LNCaP clone FGC (cell line): ENCODE measurements at regions not wholly inside any gene's neighbourhood (a gene's known extent, or its start where the extent isn't known, plus 50 kb on each side); places are given as distances from the start of the nearest gene placed in this dataset.

Experiments
- DNase-seq: peaks from one replicate; pipeline ENCODE4 v3.0.0-alpha.2; 2011; ENCODE audit warnings: low read depth
- H3K4me3 ChIP-seq: 2 replicates; pipeline ENCODE4 v1.5.1; 2011; ENCODE audit warnings: mild to moderate bottlenecking, low read depth, low read length, control low read depth
- TF ChIP-seq, protein P1 (sequence below): IDR thresholded peaks from 2 replicates; pipeline ENCODE4 v1.5.1; 2012; ENCODE audit warnings: mild to moderate bottlenecking; ENCODE audit not compliant: control insufficient read depth, insufficient read depth; ENCODE audit errors: extremely low read depth

- no peak overlapping the region for H3K4me3 ChIP-seq
- TF ChIP-seq, protein P1, sequence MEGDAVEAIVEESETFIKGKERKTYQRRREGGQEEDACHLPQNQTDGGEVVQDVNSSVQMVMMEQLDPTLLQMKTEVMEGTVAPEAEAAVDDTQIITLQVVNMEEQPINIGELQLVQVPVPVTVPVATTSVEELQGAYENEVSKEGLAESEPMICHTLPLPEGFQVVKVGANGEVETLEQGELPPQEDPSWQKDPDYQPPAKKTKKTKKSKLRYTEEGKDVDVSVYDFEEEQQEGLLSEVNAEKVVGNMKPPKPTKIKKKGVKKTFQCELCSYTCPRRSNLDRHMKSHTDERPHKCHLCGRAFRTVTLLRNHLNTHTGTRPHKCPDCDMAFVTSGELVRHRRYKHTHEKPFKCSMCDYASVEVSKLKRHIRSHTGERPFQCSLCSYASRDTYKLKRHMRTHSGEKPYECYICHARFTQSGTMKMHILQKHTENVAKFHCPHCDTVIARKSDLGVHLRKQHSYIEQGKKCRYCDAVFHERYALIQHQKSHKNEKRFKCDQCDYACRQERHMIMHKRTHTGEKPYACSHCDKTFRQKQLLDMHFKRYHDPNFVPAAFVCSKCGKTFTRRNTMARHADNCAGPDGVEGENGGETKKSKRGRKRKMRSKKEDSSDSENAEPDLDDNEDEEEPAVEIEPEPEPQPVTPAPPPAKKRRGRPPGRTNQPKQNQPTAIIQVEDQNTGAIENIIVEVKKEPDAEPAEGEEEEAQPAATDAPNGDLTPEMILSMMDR: no peak
- no peak for DNase-seq
These were observed 53.6 kb upstream of the GRK3 start for GRCh38 chr22:25510876-25511275.

DNA sequence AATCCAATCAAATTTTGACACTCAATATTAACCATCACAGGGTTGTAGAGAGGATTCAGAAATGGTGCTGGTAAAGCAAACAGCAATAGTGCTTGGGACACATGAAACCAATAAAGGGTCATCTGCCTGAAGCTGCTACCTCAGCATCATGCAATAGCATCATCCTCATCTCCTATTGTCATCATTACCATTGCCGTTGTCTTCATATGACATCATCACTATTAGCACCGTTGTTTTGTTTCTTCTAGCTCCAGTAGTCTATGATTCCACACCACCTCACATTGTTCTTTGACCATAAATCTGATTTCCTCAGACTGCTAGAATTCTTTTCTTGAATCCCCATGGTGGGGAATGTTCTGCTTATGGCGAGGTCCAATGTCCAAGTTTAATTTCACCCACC lies 52.8 kb upstream of the GRK3 start:
- DNase-seq: no peak
- TF ChIP-seq, protein P1: no peak
- no peak overlapping the region for H3K4me3 ChIP-seq

GRCh38 chr22:25514436-25515180 lies 49.9 kb upstream of the GRK3 start:
- TF ChIP-seq, protein P1: no peak
- no peak for DNase-seq
- H3K4me3 ChIP-seq: no peak overlapping the region
